Urothelium cell line (cell line): ENCODE measurements at regions not wholly inside any gene's neighbourhood (a gene's known extent, or its start where the extent isn't known, plus 50 kb on each side); places are given as distances from the start of the nearest gene placed in this dataset.
A peak's percentile ranks its signal among the peaks of the same experiment; 100 is the strongest.

Experiments
- DNase-seq: peaks from one replicate; pipeline ENCODE4 v3.0.0; 2011; ENCODE audit warnings: low spot score, mixed read lengths
- FAIRE-seq: peaks from 2 replicates; lab custom pipeline; 2011; peaks lifted over from hg19 to GRCh38; lab: Jason Lieb, UNC

- FAIRE-seq, result no peak
- DNase-seq, result peak; percentile 81
Observed at GRCh38 chr16:86823888-86824671, 245.7 kb downstream of the FOXL1 start.

- FAIRE-seq, result no peak
- DNase-seq, result no peak
Observed at GRCh38 chr16:86824751-86825296, 246.5 kb downstream of the FOXL1 start.

- FAIRE-seq (no peak), DNase-seq (no peak)
Observed at GRCh38 chr16:86825631-86826030, 247.3 kb downstream of the FOXL1 start.

- DNase-seq (no peak), FAIRE-seq (no peak)
Observed at GRCh38 chr16:86826941-86827340, 248.6 kb downstream of the FOXL1 start.

GRCh38 chr16:86827521-86827920 is 249.2 kb downstream of the FOXL1 start:
- FAIRE-seq, result no peak

GRCh38 chr16:86828202-86828601 is 249.9 kb downstream of the FOXL1 start:
- FAIRE-seq (no peak), DNase-seq (no peak)

More at GRCh38 chr16:86827521-86827920, 249.2 kb downstream of the FOXL1 start:
- DNase-seq, result peak; percentile 30

- DNase-seq (no peak), FAIRE-seq (no peak)
Observed at GRCh38 chr16:86828653-86829052, 250.3 kb downstream of the FOXL1 start.

GRCh38 chr16:86831366-86831765 is 253.0 kb downstream of the FOXL1 start:
- DNase-seq, result no peak
- no peak for FAIRE-seq

- DNase-seq (no peak), FAIRE-seq (no peak)
Observed at GRCh38 chr16:86833136-86833535, 254.8 kb downstream of the FOXL1 start.

- no peak for FAIRE-seq
- no peak for DNase-seq
Observed at GRCh38 chr16:86834451-86835035, 256.2 kb downstream of the FOXL1 start.

GRCh38 chr16:86835982-86836381 is 257.6 kb downstream of the FOXL1 start:
- FAIRE-seq, result no peak
- DNase-seq, result no peak

- FAIRE-seq (no peak), DNase-seq (peak; percentile 58)
Observed at GRCh38 chr16:86836503-86837129, 258.3 kb downstream of the FOXL1 start.

- FAIRE-seq (peak; percentile 93), DNase-seq (no peak)
Observed at GRCh38 chr16:86843812-86844211, 265.5 kb downstream of the FOXL1 start.

GRCh38 chr16:86844695-86845094 is 266.3 kb downstream of the FOXL1 start:
- no peak for FAIRE-seq
- DNase-seq, result no peak

GRCh38 chr16:86846136-86846535 is 267.8 kb downstream of the FOXL1 start:
- FAIRE-seq (no peak), DNase-seq (no peak)

GRCh38 chr16:86848821-86849220 is 270.5 kb downstream of the FOXL1 start:
- FAIRE-seq (no peak), DNase-seq (no peak)

GRCh38 chr16:86850670-86851069 is 272.3 kb downstream of the FOXL1 start:
- FAIRE-seq (no peak), DNase-seq (no peak)

GRCh38 chr16:86852135-86852534 is 273.8 kb downstream of the FOXL1 start:
- no peak for DNase-seq
- FAIRE-seq, result peak; percentile 100

GRCh38 chr16:86854058-86854621 is 275.8 kb downstream of the FOXL1 start:
- no peak for FAIRE-seq
- no peak for DNase-seq

GRCh38 chr16:86854626-86855294 is 276.4 kb downstream of the FOXL1 start:
- no peak for DNase-seq
- FAIRE-seq, result no peak
